GM19025 (cell line): ENCODE measurements at regions not wholly inside any gene's neighbourhood (a gene's known extent, or its start where the extent isn't known, plus 50 kb on each side); places are given as distances from the start of the nearest gene placed in this dataset.

Experiments used
- ATAC-seq: cut with Tn5 transposase; IDR thresholded peaks from one replicate; pipeline ENCODE4 v1.9.1; 2021; ENCODE audit warnings: mild to moderate bottlenecking, low read depth, moderate library complexity; ENCODE audit not compliant: unreplicated experiment

- ATAC-seq = no peak
Measured at GRCh38 chr7:22676385-22676784, 50.6 kb upstream of the IL6 start.

GRCh38 chr7:22675917-22676343 is 51.1 kb upstream of the IL6 start:
- no peak for ATAC-seq

GRCh38 chr7:22675421-22675820 is 51.6 kb upstream of the IL6 start:
- no peak for ATAC-seq

GRCh38 chr7:22672846-22673680 is 53.9 kb upstream of the IL6 start:
- ATAC-seq = peak; percentile 80

- no peak for ATAC-seq
Measured at GRCh38 chr7:22671177-22671879, 55.7 kb upstream of the IL6 start.

- no peak for ATAC-seq
Measured at GRCh38 chr7:22670422-22670815, 56.6 kb upstream of the IL6 start.

GRCh38 chr7:22669692-22670421 is 57.1 kb upstream of the IL6 start:
- ATAC-seq = no peak

GRCh38 chr7:22668971-22669401 is 58.0 kb upstream of the IL6 start:
- no peak for ATAC-seq

GRCh38 chr7:22667562-22668239 is 59.3 kb upstream of the IL6 start:
- ATAC-seq = no peak

- ATAC-seq = no peak
Measured at GRCh38 chr7:22667187-22667561, 59.8 kb upstream of the IL6 start.

- no peak for ATAC-seq
Measured at GRCh38 chr7:22666732-22667131, 60.3 kb upstream of the IL6 start.

- no peak for ATAC-seq
Measured at GRCh38 chr7:22665923-22666322, 61.1 kb upstream of the IL6 start.

GRCh38 chr7:22664988-22665798 is 61.8 kb upstream of the IL6 start:
- ATAC-seq = no peak

- ATAC-seq = no peak
Measured at GRCh38 chr7:22663721-22664120, 63.3 kb upstream of the IL6 start.

- no peak for ATAC-seq
Measured at GRCh38 chr7:22663357-22663718, 63.7 kb upstream of the IL6 start.

- no peak for ATAC-seq
Measured at GRCh38 chr7:22662556-22663356, 64.2 kb upstream of the IL6 start.

GRCh38 chr7:22662036-22662435 is 65.0 kb upstream of the IL6 start:
- no peak for ATAC-seq

- no peak for ATAC-seq
Measured at GRCh38 chr7:22660732-22661131, 66.3 kb upstream of the IL6 start.

- no peak for ATAC-seq
Measured at GRCh38 chr7:22660293-22660692, 66.7 kb upstream of the IL6 start.
